Endothelial cell of umbilical vein (primary cell): ENCODE measurements at regions not wholly inside any gene's neighbourhood (a gene's known extent, or its start where the extent isn't known, plus 50 kb on each side); places are given as distances from the start of the nearest gene placed in this dataset.

Experiments
- BruUV-seq: library from RNA; stranded (reverse); fragments of 400-500 nt; replicated peaks from 2 replicates; lab custom pipeline; 2021; lab: Mats Ljungman, UMichigan
- CTCF ChIA-PET: fragments of 300-600, 350-600 bp; sonication (Branson Sonifier 250); formaldehyde crosslinking; loops from one replicate; lab custom pipeline; 2021; ENCODE audit warnings: antibody characterized with exemption, inconsistent platforms; lab: Charles Lee
- POLR2A ChIA-PET: fragments of 300-600, 350-600 bp; sonication (Branson Sonifier 250); formaldehyde crosslinking; loops from one replicate; lab custom pipeline; 2021; ENCODE audit warnings: antibody characterized with exemption, inconsistent platforms; lab: Charles Lee
- DNase-seq: peaks from one replicate; pipeline ENCODE4 v3.0.0-alpha.2; 2011; ENCODE audit warnings: low read depth, low spot score
- FAIRE-seq: peaks from 2 replicates; lab custom pipeline; 2011; peaks lifted over from hg19 to GRCh38; lab: Jason Lieb, UNC
- H2AFZ ChIP-seq: 2 replicates; pipeline ENCODE4 v1.6.0; 2012; ENCODE audit warnings: low read depth, low read length, control low read depth, inconsistent platforms
- H3K27ac ChIP-seq: 2 replicates; pipeline ENCODE4 v1.5.1; 2011; ENCODE audit warnings: low read depth, mild to moderate bottlenecking, control low read depth, low read length, moderate library complexity; ENCODE audit not compliant: insufficient read depth
- H3K27me3 ChIP-seq, 2 experiments: 2 replicates each; pipeline versions ENCODE4 v1.6.0 to v1.6.1; 2011; ENCODE audit warnings: low read length in 2 of 2, mixed read lengths in 1 of 2; ENCODE audit not compliant: control insufficient read depth in 2 of 2, insufficient read depth in 2 of 2
- H3K36me3 ChIP-seq, 2 experiments: 2 replicates in 1 of 2; 3 replicates in 1 of 2; pipeline ENCODE4 v1.5.1; 2011; ENCODE audit warnings: low read length in 2 of 2, mild to moderate bottlenecking in 1 of 2, moderate library complexity in 1 of 2; ENCODE audit not compliant: control insufficient read depth in 2 of 2, insufficient read depth in 2 of 2; ENCODE audit errors: extremely low read depth in 1 of 2
- H3K4me1 ChIP-seq: 3 replicates; pipeline ENCODE4 v1.5.1; 2011; ENCODE audit warnings: mild to moderate bottlenecking, low read length; ENCODE audit not compliant: control insufficient read depth, insufficient read depth; ENCODE audit errors: extremely low read depth
- H3K4me2 ChIP-seq: 2 replicates; pipeline ENCODE4 v1.6.1; 2011; ENCODE audit warnings: low read length, control low read depth, mixed read lengths; ENCODE audit not compliant: insufficient read depth
- H3K4me3 ChIP-seq, 3 experiments: fragments of 200-600 bp in 1 of 3; sonication (generic), shearing (Covaris generic) in 1 of 3; replicated peaks in 1 of 3; 2 replicates each; pipeline ENCODE4 v1.5.1; 2011 to 2016; ENCODE audit warnings: control low read depth in 3 of 3, low read length in 3 of 3, mild to moderate bottlenecking in 2 of 3, inconsistent platforms in 1 of 3, low read depth in 1 of 3, moderate library complexity in 1 of 3; ENCODE audit not compliant: insufficient read depth in 1 of 3
- H3K79me2 ChIP-seq: 2 replicates; pipeline ENCODE4 v1.6.0; 2012; ENCODE audit warnings: low read length, inconsistent platforms; ENCODE audit not compliant: control insufficient read depth, insufficient read depth
- H3K9ac ChIP-seq: replicated peaks from 2 replicates; pipeline ENCODE3; 2011; ENCODE audit warnings: low read length, control low read depth; ENCODE audit not compliant: insufficient read depth; ENCODE audit errors: extremely low read depth
- H3K9me1 ChIP-seq: replicated peaks from 3 replicates; pipeline ENCODE4 v1.6.0; 2011; ENCODE audit warnings: mild to moderate bottlenecking, low read length; ENCODE audit not compliant: control insufficient read depth, insufficient read depth; ENCODE audit errors: extremely low read depth
- H3K9me3 ChIP-seq: replicated peaks from 2 replicates; pipeline ENCODE4 v1.5.1; 2012; ENCODE audit warnings: low read length, inconsistent platforms; ENCODE audit not compliant: control insufficient read depth, insufficient read depth
- H4K20me1 ChIP-seq: replicated peaks from 2 replicates; pipeline ENCODE3; 2011; ENCODE audit warnings: mild to moderate bottlenecking, low read length; ENCODE audit not compliant: control insufficient read depth, insufficient read depth; ENCODE audit errors: extremely low read depth
- EZH2 ChIP-seq: IDR thresholded peaks from 2 replicates; pipeline ENCODE4 v1.6.1; 2012; ENCODE audit warnings: borderline replicate concordance, low read depth, mild to moderate bottlenecking, moderate library complexity, low read length, inconsistent platforms; ENCODE audit not compliant: severe bottlenecking
- FOS ChIP-seq: IDR thresholded peaks from 2 replicates; pipeline ENCODE4 v1.6.1; 2011; ENCODE audit warnings: mild to moderate bottlenecking, low read length, moderate library complexity, borderline replicate concordance; ENCODE audit not compliant: insufficient read depth
- GATA2 ChIP-seq: IDR thresholded peaks from 2 replicates; pipeline ENCODE4 v1.7.0; 2011; ENCODE audit warnings: low read depth, mild to moderate bottlenecking, moderate library complexity, mixed read lengths, low read length; ENCODE audit not compliant: insufficient read length, insufficient read depth
- JUN ChIP-seq: IDR thresholded peaks from 2 replicates; pipeline ENCODE4 v1.6.1; 2011; ENCODE audit warnings: borderline replicate concordance, low read depth; ENCODE audit not compliant: insufficient read length, insufficient read depth
- MYC ChIP-seq: IDR thresholded peaks from one replicate; pipeline ENCODE4 v1.6.1; 2011; ENCODE audit warnings: mild to moderate bottlenecking, low read depth, low read length
- POLR2A ChIP-seq: IDR thresholded peaks from 2 replicates; pipeline ENCODE4 v1.6.1; 2012; ENCODE audit warnings: low read depth, mild to moderate bottlenecking, control low read depth, low read length
- POLR2AphosphoS5 ChIP-seq: IDR thresholded peaks from 2 replicates; pipeline ENCODE4 v1.6.1; 2012; ENCODE audit warnings: low read depth, mild to moderate bottlenecking, control low read depth, low read length, moderate library complexity; ENCODE audit not compliant: insufficient read depth
- dilution Hi-C: fragments of 300-500 bp; cut with MboI; formaldehyde crosslinking; loops from one replicate; pipeline ENCODE4 v1.15.0; 2019; ENCODE audit warnings: low sequenced_read_pairs; ENCODE audit not compliant: extremely low pct_ligation_motif_present
- intact Hi-C: fragments of 100-400 bp; cut with micrococcal nuclease; formaldehyde crosslinking; loops from one replicate; pipeline ENCODE4 v1.10.0; 2022
- TF ChIP-seq, protein P1 (sequence below), 2 donors: IDR thresholded peaks; 1 replicate in 1 of 2; 2 replicates in 1 of 2; pipeline ENCODE4 v1.5.1; 2011; ENCODE audit warnings: low read length in 2 of 2, mild to moderate bottlenecking in 2 of 2, moderate library complexity in 2 of 2, control low read depth in 1 of 2, inconsistent platforms in 1 of 2, low read depth in 1 of 2; ENCODE audit not compliant: insufficient read depth in 1 of 2; ENCODE audit errors: extremely low read depth in 1 of 2
- TF ChIP-seq, protein P2 (sequence below): IDR thresholded peaks from 2 replicates; pipeline ENCODE4 v1.6.1; 2011; ENCODE audit not compliant: insufficient read depth, insufficient read length

DNA sequence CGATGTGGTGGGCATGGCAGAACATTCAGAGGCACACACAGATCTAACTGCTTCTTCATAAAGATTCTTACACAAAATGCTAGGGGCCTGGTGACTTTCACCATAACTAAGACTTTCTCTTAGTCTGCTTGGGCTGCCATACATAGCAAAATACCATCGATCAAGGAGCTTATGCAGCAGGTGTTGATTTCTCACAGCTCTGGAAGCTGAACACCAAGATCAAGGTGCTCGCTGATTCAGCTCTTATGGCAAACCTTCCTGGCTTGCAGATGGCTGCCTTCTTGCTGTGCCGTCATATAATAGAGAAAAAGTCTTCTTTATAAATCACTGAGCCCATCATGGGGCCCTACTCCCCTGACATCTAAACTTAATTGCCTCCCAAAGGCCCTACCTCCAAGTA, 487.3 kb downstream of the AJAP1 start:
- Histone ChIP-seq H3K9me3 (peaks cover 10% of the 10 kb centered on the region), H3K4me3 (no peak overlapping the region), H3K4me1 (no peaks in the 10 kb centered on the region), H3K79me2 (no peaks in the 10 kb centered on the region), H2AFZ (no peak overlapping the region), H3K36me3 (no peaks in the 10 kb centered on the region), H3K9me1 (no peaks in the 10 kb centered on the region), H4K20me1 (no peaks in the 10 kb centered on the region), H3K4me2 (no peak overlapping the region), H3K27me3 (no peaks in the 10 kb centered on the region), H3K9ac (no peak overlapping the region), H3K27ac (no peak overlapping the region)
- BruUV-seq, result no TSS peak
- no peak for FAIRE-seq
- dilution Hi-C loops (no loop called here), intact Hi-C loops (no loop called here)
- CTCF ChIA-PET, result no interaction called here
- no peak for DNase-seq
- TF ChIP-seq EZH2 (no peak), MYC (no peak), POLR2AphosphoS5 (no peak), FOS (no peak), GATA2 (no peak), POLR2A (no peak), JUN (no peak)
- TF ChIP-seq, protein P1, sequence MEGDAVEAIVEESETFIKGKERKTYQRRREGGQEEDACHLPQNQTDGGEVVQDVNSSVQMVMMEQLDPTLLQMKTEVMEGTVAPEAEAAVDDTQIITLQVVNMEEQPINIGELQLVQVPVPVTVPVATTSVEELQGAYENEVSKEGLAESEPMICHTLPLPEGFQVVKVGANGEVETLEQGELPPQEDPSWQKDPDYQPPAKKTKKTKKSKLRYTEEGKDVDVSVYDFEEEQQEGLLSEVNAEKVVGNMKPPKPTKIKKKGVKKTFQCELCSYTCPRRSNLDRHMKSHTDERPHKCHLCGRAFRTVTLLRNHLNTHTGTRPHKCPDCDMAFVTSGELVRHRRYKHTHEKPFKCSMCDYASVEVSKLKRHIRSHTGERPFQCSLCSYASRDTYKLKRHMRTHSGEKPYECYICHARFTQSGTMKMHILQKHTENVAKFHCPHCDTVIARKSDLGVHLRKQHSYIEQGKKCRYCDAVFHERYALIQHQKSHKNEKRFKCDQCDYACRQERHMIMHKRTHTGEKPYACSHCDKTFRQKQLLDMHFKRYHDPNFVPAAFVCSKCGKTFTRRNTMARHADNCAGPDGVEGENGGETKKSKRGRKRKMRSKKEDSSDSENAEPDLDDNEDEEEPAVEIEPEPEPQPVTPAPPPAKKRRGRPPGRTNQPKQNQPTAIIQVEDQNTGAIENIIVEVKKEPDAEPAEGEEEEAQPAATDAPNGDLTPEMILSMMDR (IDR thresholded peaks at IDR 0.05; ENCODE audit: extremely low read depth in 1 of 2, insufficient read depth in 1 of 2, low read depth in 1 of 2, low read length in 2 of 2), result no peak
- TF ChIP-seq, protein P2, sequence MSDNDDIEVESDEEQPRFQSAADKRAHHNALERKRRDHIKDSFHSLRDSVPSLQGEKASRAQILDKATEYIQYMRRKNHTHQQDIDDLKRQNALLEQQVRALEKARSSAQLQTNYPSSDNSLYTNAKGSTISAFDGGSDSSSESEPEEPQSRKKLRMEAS, result no peak
- POLR2A ChIA-PET, result no interaction called here
